Caco-2 (cell line): ENCODE measurements at regions not wholly inside any gene's neighbourhood (a gene's known extent, or its start where the extent isn't known, plus 50 kb on each side); places are given as distances from the start of the nearest gene placed in this dataset.
"Not testable (repeated sequence)": the region's sequence is repeated elsewhere in the genome, so short reads cannot be mapped to it uniquely, and the experiment has no call there.

ENCODE experiments used
- BruUV-seq: library from RNA; stranded (reverse); fragments of 400-500 nt; replicated peaks from 2 replicates; lab custom pipeline; 2021; lab: Mats Ljungman, UMichigan
- CTCF ChIA-PET: fragments of 300-600 bp; sonication (Branson Sonifier 250); formaldehyde crosslinking; loops from one replicate; lab custom pipeline; 2022; ENCODE audit warnings: antibody characterized with exemption; lab: Charles Lee
- POLR2A ChIA-PET: fragments of 300-600 bp; sonication (Branson Sonifier 250); formaldehyde crosslinking; loops from one replicate; lab custom pipeline; 2022; ENCODE audit warnings: antibody characterized with exemption; lab: Charles Lee
- DNase-seq, 2 experiments: peaks; one replicate each; pipeline versions ENCODE4 v3.0.0 to v3.0.0-alpha.2; 2020 to 2022
- H3K27me3 ChIP-seq: replicated peaks from 2 replicates; pipeline ENCODE4 v1.6.0; 2011; ENCODE audit warnings: low read length; ENCODE audit not compliant: control insufficient read depth, insufficient read depth
- H3K36me3 ChIP-seq: 2 replicates; pipeline ENCODE4 v1.5.1; 2011; ENCODE audit warnings: low read length; ENCODE audit not compliant: control insufficient read depth, insufficient read depth
- H3K4me1 ChIP-seq: fragments of 250-450 bp; sonication (Bioruptor Pico); 2 replicates; pipeline ENCODE4 v1.5.1; 2020; ENCODE audit warnings: mild to moderate bottlenecking
- H3K4me3 ChIP-seq: 2 replicates; pipeline ENCODE4 v1.5.1; 2011; ENCODE audit warnings: low read depth, mild to moderate bottlenecking, control low read depth, low read length
- H3K9me3 ChIP-seq: fragments of 250-450 bp; sonication (Bioruptor Pico); 2 replicates; pipeline ENCODE4 v1.5.1; 2020; ENCODE audit warnings: mild to moderate bottlenecking, moderate library complexity
- H3K27ac Mint-ChIP-seq: one replicate; pipeline ENCODE4 v1.8.0; 2022; ENCODE audit warnings: mixed read lengths; ENCODE audit not compliant: unreplicated experiment
- H3K27me3 Mint-ChIP-seq: one replicate; pipeline ENCODE4 v1.8.0; 2022; ENCODE audit warnings: mixed read lengths; ENCODE audit not compliant: insufficient read depth, unreplicated experiment
- H3K36me3 Mint-ChIP-seq: one replicate; pipeline ENCODE4 v1.8.0; 2022; ENCODE audit warnings: mild to moderate bottlenecking, mixed read lengths; ENCODE audit not compliant: insufficient read depth, unreplicated experiment
- H3K4me1 Mint-ChIP-seq: one replicate; pipeline ENCODE4 v1.8.0; 2022; ENCODE audit warnings: low read depth, mixed read lengths; ENCODE audit not compliant: unreplicated experiment
- H3K4me3 Mint-ChIP-seq: one replicate; pipeline ENCODE4 v1.8.0; 2022; ENCODE audit warnings: mild to moderate bottlenecking, moderate library complexity, mixed read lengths; ENCODE audit not compliant: unreplicated experiment
- H3K9me3 Mint-ChIP-seq: one replicate; pipeline ENCODE4 v1.8.0; 2022; ENCODE audit warnings: mixed read lengths; ENCODE audit not compliant: unreplicated experiment
- intact Hi-C: fragments of 100-400 bp; cut with micrococcal nuclease; formaldehyde crosslinking; loops from one replicate; pipeline ENCODE4 v1.10.0; 2022; ENCODE audit not compliant: unreplicated experiment
- TF ChIP-seq, protein P1 (sequence below), 2 experiments: fragments of 200-600 bp in 1 of 2; IDR thresholded peaks; 1 replicate in 1 of 2; 2 replicates in 1 of 2; pipeline versions ENCODE4 v1.5.1 to v1.8.0; 2011 to 2022; ENCODE audit warnings: antibody characterized with exemption in 1 of 2, control low read depth in 1 of 2, inconsistent platforms in 1 of 2, low read depth in 1 of 2, low read length in 1 of 2, mild to moderate bottlenecking in 1 of 2, moderate library complexity in 1 of 2; ENCODE audit not compliant: insufficient read depth in 1 of 2, severe bottlenecking in 1 of 2, unreplicated experiment in 1 of 2

DNA sequence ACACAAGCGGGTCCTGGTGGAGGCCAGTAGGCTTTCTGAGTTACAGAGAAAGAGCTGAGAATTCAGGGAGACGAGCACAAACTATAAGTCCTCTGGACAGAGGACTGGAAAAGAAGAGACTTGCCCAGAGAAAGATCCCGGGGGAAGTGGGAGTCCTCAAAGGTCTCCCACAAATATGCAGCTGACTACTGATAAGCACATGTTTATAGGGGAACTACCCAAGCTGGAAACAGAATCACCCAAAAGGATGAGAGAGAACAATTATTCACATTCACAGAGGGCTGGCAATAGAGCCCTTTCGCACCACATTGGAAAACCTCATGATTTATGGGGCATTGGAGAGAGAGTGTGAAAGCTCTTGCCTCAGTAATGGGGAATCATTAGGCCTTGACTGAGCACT, 337.6 kb downstream of the IRS1 start:
- H3K36me3 ChIP-seq = no peaks in the 10 kb centered on the region
- no peak for DNase-seq
- CTCF ChIA-PET = no interaction called here
- TF ChIP-seq, protein P1, sequence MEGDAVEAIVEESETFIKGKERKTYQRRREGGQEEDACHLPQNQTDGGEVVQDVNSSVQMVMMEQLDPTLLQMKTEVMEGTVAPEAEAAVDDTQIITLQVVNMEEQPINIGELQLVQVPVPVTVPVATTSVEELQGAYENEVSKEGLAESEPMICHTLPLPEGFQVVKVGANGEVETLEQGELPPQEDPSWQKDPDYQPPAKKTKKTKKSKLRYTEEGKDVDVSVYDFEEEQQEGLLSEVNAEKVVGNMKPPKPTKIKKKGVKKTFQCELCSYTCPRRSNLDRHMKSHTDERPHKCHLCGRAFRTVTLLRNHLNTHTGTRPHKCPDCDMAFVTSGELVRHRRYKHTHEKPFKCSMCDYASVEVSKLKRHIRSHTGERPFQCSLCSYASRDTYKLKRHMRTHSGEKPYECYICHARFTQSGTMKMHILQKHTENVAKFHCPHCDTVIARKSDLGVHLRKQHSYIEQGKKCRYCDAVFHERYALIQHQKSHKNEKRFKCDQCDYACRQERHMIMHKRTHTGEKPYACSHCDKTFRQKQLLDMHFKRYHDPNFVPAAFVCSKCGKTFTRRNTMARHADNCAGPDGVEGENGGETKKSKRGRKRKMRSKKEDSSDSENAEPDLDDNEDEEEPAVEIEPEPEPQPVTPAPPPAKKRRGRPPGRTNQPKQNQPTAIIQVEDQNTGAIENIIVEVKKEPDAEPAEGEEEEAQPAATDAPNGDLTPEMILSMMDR (IDR thresholded peaks at IDR 0.05; ENCODE audit: insufficient read depth in 1 of 2, low read depth in 1 of 2, low read length in 1 of 2, severe bottlenecking in 1 of 2, unreplicated experiment in 1 of 2) = no peak
- H3K27me3 ChIP-seq = no peaks in the 10 kb centered on the region
- H3K27ac Mint-ChIP-seq = no peak overlapping the region
- no peak overlapping the region for H3K4me3 ChIP-seq
- POLR2A ChIA-PET = no interaction called here
- H3K4me3 Mint-ChIP-seq = no peak overlapping the region
- intact Hi-C loops = no loop called here
- H3K4me1 Mint-ChIP-seq = no peaks in the 10 kb centered on the region
- no TSS peak for BruUV-seq
- peaks cover 21% of the 10 kb centered on the region for H3K4me1 ChIP-seq
- H3K9me3 Mint-ChIP-seq = peaks cover 4% of the 10 kb centered on the region
- H3K27me3 Mint-ChIP-seq = no peaks in the 10 kb centered on the region
- H3K36me3 Mint-ChIP-seq = no peaks in the 10 kb centered on the region
- peaks cover 4% of the 10 kb centered on the region; the same call in 1 of the 2 replicates for H3K9me3 ChIP-seq

DNA sequence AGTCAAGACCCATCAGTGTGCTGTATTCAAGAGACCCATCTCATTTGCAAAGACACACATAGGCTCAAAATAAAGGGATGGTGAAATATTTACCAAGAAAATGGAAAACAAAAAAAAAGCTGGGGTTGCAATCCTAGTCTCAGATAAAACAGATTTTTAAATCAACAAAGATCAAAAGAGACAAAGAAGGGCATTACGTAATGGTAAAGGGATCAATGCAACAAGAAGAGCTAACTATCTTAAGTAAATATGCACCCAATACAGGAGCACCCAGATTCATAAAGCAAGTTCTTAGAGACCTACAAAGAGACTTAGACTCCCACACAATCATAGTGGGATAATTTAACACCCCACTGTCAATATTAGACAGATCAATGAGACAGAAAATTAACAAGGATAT, 343.5 kb downstream of the IRS1 start:
- H3K27me3 ChIP-seq, POLR2A ChIA-PET, intact Hi-C loops, H3K4me3 ChIP-seq, H3K27ac Mint-ChIP-seq, H3K4me1 Mint-ChIP-seq, H3K27me3 Mint-ChIP-seq, DNase-seq, H3K36me3 Mint-ChIP-seq, CTCF ChIA-PET, H3K36me3 ChIP-seq, H3K4me3 Mint-ChIP-seq, BruUV-seq, H3K4me1 ChIP-seq: not testable (repeated sequence)
- H3K9me3 ChIP-seq = peaks cover 12% of the 10 kb centered on the region; the same call in 1 of the 2 replicates
- peaks cover 39% of the 10 kb centered on the region for H3K9me3 Mint-ChIP-seq

DNA sequence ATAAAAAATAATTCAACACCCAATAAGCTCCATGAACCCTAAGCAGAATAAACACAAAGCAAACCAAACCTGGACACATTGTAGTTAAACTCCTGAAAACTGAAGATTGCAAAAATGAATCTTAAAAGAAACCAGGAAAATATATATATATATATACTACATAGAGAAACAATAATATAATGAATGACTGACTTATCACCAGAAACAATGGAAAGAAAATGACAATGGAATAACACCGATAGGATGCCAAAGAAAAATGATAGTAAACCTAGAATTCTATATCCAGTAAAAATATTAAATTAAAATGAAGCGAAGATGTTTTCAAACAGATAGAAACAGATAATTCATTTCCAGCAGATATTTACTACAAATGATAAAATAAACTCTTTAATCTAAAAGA, 346.9 kb downstream of the IRS1 start:
- TF ChIP-seq, protein P1 (IDR thresholded peaks at IDR 0.05; ENCODE audit: insufficient read depth in 1 of 2, low read depth in 1 of 2, low read length in 1 of 2, severe bottlenecking in 1 of 2, unreplicated experiment in 1 of 2) = no peak
- no peaks in the 10 kb centered on the region for H3K27me3 ChIP-seq
- intact Hi-C loops = no loop called here
- no peaks in the 10 kb centered on the region for H3K4me1 ChIP-seq
- Mint-ChIP-seq H3K9me3 (peaks cover 39% of the 10 kb centered on the region), H3K4me3 (no peak overlapping the region), H3K36me3 (no peaks in the 10 kb centered on the region), H3K27ac (no peak overlapping the region), H3K27me3 (no peaks in the 10 kb centered on the region), H3K4me1 (no peaks in the 10 kb centered on the region)
- ChIA-PET CTCF (no interaction called here), POLR2A (no interaction called here)
- no TSS peak for BruUV-seq
- H3K4me3 ChIP-seq = no peak overlapping the region
- H3K9me3 ChIP-seq = peaks cover 12% of the 10 kb centered on the region; the same call in 1 of the 2 replicates
- H3K36me3 ChIP-seq = no peaks in the 10 kb centered on the region
- no peak for DNase-seq

DNA sequence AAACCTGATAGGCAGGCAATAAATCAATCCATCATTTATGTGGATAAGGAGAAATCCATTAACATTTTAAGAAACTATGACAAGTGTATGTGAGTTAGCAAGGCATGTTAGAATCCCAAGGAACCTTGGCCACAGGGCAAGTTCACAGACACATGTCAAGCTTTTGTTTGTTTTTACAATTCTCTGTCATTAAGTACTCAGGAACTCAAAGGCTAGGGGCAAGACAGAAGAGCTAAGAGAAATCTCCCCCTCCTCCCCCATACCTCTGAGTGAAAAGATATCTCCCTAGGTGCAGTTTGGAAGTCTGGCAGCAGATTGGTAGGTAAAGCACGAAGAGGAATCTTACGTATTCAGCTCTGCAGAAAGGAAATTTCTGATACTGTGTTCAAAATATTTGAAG, 348.1 kb downstream of the IRS1 start:
- H3K36me3 ChIP-seq = no peaks in the 10 kb centered on the region
- Mint-ChIP-seq H3K27me3 (no peaks in the 10 kb centered on the region), H3K9me3 (peaks cover 31% of the 10 kb centered on the region), H3K4me1 (no peaks in the 10 kb centered on the region), H3K4me3 (no peak overlapping the region), H3K27ac (no peak overlapping the region), H3K36me3 (no peaks in the 10 kb centered on the region)
- intact Hi-C loops = no loop called here
- ChIA-PET CTCF (no interaction called here), POLR2A (no interaction called here)
- H3K4me1 ChIP-seq = no peaks in the 10 kb centered on the region
- no TSS peak for BruUV-seq
- no peaks in the 10 kb centered on the region for H3K27me3 ChIP-seq
- no peak overlapping the region for H3K4me3 ChIP-seq
- no peak for DNase-seq
- peaks cover 12% of the 10 kb centered on the region; the same call in 1 of the 2 replicates for H3K9me3 ChIP-seq
- TF ChIP-seq, protein P1 (IDR thresholded peaks at IDR 0.05; ENCODE audit: insufficient read depth in 1 of 2, low read depth in 1 of 2, low read length in 1 of 2, severe bottlenecking in 1 of 2, unreplicated experiment in 1 of 2) = no peak
